ENCODE measurements at regions not wholly inside any gene's neighbourhood (a gene's known extent, or its start where the extent isn't known, plus 50 kb on each side); places are given as distances from the start of the nearest gene placed in this dataset.
"Not testable (repeated sequence)": the region's sequence is repeated elsewhere in the genome, so short reads cannot be mapped to it uniquely, and the experiment has no call there.

GRCh38 chr20:12130781-12131180 is 213.1 kb downstream of the BTBD3 start:
- no peak for DNase-seq

DNA sequence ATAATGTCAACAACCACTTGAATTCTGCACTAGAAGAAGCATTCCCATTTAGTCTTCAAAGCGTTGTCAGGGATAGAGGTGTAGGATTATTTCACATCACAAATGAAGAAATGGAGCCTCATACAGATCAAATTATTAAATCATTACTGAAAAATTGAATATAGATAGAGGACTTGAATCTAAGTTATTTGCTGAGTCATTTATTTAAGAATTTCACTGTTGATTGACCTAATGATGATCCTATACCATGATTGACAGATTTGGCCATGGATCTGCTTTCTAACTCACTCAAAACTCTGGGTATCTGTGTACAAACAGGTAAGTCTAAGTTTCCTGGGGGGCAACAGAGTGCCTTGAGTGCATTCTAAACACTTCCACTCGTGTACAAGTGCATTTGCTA is 215.9 kb downstream of the BTBD3 start:
- no peak for DNase-seq

GRCh38 chr20:12145951-12146350 is 228.3 kb downstream of the BTBD3 start:
- DNase-seq = not testable (repeated sequence)

- DNase-seq = no peak
Measured at GRCh38 chr20:12152996-12153395, 235.3 kb downstream of the BTBD3 start.

GRCh38 chr20:12153628-12154027 is 235.9 kb downstream of the BTBD3 start:
- DNase-seq = no peak

GRCh38 chr20:12156252-12156651 is 238.6 kb downstream of the BTBD3 start:
- DNase-seq = no peak

- DNase-seq = no peak
Measured at GRCh38 chr20:12159261-12159660, 241.6 kb downstream of the BTBD3 start.

DNA sequence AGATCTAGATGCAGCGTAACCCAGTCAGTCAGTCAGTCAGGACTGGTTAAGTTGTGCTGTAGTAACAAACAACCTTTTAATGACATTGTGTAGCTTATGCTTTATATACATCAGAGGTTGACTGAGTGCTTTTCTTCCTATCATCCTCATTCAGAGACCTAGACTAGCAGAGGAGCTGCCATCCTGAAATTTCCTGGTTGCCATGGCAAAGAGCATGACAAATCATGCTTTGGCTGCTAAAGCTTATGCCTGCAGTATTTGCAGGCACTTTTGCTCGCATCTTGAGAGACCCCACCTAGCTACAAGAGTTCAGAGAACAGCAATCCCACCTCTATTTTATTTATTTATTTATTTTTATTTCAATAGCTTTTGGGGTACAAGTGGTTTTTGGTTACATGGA is 244.0 kb downstream of the BTBD3 start:
- no peak for DNase-seq

- no peak for DNase-seq
Measured at GRCh38 chr20:12166053-12166717, 248.5 kb downstream of the BTBD3 start.

DNA sequence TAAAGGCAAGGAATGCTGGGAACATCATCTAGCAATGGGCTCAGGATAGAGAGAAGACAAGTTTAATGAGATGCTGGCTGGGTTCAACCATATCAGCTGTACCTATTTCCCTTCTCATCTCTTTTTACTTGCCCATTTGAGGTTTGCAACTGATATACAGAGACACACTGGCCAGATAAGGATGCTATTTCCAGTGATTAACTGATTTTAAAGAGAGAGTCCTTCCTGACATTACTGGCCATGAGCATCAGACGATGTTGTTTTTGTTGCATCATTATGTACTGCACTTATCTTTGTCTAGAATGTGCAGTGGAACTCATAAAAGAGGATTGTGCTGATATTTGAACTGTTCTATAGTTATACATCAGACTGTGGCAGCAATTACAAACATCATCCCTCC is 252.7 kb downstream of the BTBD3 start:
- DNase-seq = no peak

- peak; percentile 24 for DNase-seq
Measured at GRCh38 chr20:12171923-12172524, 254.3 kb downstream of the BTBD3 start.

GRCh38 chr20:12173347-12174012 is 255.8 kb downstream of the BTBD3 start:
- DNase-seq = no peak

DNA sequence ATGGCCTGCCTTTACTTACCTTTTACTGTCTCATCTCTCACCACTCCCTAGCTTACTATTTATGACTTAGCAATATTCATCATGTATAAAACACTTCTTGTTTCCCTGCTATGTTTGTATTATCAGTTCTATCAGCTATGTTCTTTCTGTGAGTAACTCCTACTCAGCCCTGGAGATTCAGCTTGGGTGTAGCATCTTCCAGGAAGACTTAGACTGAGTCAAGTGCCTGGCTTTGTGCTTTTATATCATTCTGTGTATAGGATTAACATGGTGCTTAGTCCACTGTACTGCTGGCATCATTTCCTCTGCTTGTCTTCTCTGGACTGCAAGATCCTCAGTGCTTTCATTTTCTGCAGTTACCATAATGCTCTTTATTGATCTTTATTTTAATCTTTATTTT is 257.8 kb downstream of the BTBD3 start:
- DNase-seq = no peak

GRCh38 chr20:12177657-12178293 is 260.1 kb downstream of the BTBD3 start:
- no peak for DNase-seq

- no peak for DNase-seq
Measured at GRCh38 chr20:12179692-12180091, 262.0 kb downstream of the BTBD3 start.

DNA sequence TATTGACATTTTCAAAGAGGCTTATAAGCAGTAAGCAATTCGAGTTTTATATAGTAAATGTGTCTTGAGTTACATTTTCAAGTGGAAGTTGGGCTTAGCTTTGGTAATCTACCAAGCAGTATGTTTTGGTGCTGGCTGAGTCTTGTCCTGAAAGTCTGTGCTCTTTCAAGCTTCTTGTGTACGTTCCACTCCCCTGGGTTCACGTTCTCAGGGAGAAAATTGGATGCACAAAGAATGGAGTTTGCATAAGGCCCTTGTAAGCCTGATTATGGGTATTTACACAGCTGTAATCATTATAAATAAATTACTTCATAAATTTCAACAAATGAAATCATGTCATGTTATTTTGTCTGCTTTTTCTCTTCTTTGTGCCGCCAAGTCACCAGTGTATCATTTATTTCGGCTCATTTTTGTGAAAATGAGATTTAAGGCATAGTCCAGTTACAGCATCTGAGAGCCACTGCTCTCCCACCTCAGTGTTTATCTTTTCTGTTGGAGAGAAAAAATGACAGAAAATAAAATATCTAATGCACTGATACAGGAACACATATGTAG is 262.5 kb downstream of the BTBD3 start:
- DNase-seq = no peak

GRCh38 chr20:12198281-12198680 is 280.6 kb downstream of the BTBD3 start:
- no peak for DNase-seq

- no peak for DNase-seq
Measured at GRCh38 chr20:12199703-12200102, 282.0 kb downstream of the BTBD3 start.

DNA sequence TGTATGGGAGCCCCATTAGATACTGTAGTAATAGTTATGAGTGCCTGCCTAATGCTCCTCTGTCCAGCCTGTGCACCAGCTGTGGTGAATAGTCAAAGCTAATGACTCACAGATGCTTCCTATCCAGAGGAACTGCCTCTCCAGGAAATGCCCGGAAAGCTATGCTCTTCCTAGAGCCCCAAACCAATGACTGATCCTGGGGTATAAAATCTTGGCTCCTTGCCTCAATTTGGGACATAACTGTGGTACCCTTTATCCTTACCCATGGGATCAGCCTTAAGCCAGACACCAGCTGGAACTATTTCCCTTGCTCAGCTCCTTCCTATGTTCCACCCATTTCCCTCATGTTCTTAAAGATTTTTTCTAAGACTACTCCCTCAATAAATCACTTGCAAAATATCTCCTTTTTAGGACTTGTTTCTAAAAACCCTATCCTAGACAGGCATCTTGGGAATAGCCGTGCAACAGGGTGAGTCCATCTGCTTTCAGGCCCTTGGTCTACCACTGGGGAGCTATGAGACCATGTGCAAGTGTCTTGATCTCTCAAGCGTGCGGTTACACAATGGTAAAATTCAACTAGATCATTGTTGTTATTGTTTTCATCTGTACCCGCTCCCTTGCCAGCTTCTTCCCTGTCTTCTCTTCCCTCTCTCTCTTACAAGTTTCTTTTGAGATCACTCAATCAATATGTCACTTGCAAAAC is 283.7 kb downstream of the BTBD3 start:
- peak; percentile 30 for DNase-seq

DNA sequence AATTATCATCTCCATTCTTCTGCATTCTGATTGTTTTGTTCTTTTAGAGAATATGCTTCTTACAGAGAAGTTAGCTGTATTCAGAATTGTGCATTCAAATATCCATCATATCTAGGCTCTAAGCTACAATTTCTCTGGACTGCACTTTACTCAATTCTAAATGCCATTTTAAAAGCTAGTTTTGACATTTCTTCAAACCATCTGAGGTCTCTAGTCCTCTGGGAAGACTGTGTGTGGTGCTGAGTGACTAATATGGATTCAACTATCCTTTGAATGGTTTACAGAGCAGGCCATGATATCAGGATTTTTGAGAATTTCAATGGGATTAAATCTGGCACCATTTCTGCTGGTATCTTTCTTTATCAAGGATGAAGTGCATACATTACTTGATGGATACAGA is 285.7 kb downstream of the BTBD3 start:
- DNase-seq = no peak

DNA sequence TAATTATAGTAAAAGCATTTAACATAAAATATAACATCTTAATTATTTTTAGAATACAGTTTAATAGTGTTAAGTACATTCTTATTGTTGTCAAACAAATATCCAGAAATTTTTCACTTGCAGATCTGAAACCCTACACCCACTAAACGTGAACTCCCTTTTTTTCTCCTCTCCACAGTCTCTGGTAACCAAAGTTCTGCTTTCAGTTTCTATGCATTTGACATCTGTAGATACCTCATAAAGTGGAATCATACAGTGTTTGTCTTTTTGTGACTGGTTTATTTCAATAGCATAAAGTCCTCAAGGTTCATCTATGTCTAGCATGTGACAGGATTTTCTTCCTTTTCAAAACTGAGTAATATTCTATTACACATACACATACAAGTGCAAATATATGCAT is 286.3 kb downstream of the BTBD3 start:
- DNase-seq = no peak

DNA sequence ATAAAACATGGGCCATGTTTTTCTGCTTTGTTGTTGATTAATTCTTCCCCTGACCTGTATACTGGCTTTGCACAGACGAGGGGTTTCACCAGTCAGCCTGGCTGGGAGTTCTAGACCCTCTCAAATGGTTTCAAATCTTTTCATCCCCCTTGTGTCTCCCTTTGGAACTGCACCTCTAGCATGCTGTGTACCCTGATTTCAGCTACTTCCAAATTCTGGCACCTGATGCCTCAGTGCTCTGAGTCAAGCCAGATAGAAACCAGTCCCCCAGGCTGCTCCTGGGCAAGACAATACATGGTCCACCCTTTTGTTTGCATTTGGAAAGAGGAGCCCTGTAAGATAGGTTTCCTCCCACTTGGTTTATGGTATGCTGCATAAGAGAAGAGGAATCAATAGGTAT is 290.2 kb downstream of the BTBD3 start:
- no peak for DNase-seq

GRCh38 chr20:12210591-12210990 is 292.9 kb downstream of the BTBD3 start:
- DNase-seq = no peak
